Suprapubic skin (tissue), 4 donors: ENCODE measurements at regions not wholly inside any gene's neighbourhood (a gene's known extent, or its start where the extent isn't known, plus 50 kb on each side); places are given as distances from the start of the nearest gene placed in this dataset.
"Not testable (repeated sequence)": the region's sequence is repeated elsewhere in the genome, so short reads cannot be mapped to it uniquely, and the experiment has no call there.

Experiments used
- DNase-seq, 2 donors: peaks; one replicate each; pipeline ENCODE4 v3.0.0-alpha.2; 2019; ENCODE audit warnings: low spot score in 2 of 2
- H3K27ac ChIP-seq: fragments of 200-600 bp; sonication (generic); one replicate; pipeline ENCODE4 v1.5.1; 2019
- H3K27me3 ChIP-seq: fragments of 200-600 bp; sonication (generic); one replicate; pipeline ENCODE4 v1.5.1; 2019
- H3K36me3 ChIP-seq: fragments of 200-600 bp; sonication (generic); one replicate; pipeline ENCODE4 v1.5.1; 2019
- H3K4me1 ChIP-seq: fragments of 200-600 bp; sonication (generic); one replicate; pipeline ENCODE4 v1.5.1; 2019
- H3K4me3 ChIP-seq: fragments of 200-600 bp; sonication (generic); one replicate; pipeline ENCODE4 v1.5.1; 2019; ENCODE audit warnings: mild to moderate bottlenecking
- H3K9me3 ChIP-seq: fragments of 200-600 bp; sonication (generic); one replicate; pipeline ENCODE4 v1.5.1; 2019
- EP300 ChIP-seq: sonication (generic); formaldehyde crosslinking; IDR thresholded peaks from one replicate; pipeline ENCODE4 v1.6.1; 2017; ENCODE audit warnings: antibody characterized with exemption
- POLR2A ChIP-seq, 2 donors: fragments of 450-650 bp; IDR thresholded peaks; one replicate each; pipeline ENCODE4 v1.6.1; 2017; ENCODE audit warnings: antibody characterized with exemption in 2 of 2, mild to moderate bottlenecking in 2 of 2, moderate library complexity in 2 of 2
- POLR2AphosphoS5 ChIP-seq, 3 donors: sonication (generic); formaldehyde crosslinking; IDR thresholded peaks; one replicate each; pipeline ENCODE4 v1.6.1; 2017; ENCODE audit warnings: antibody characterized with exemption in 3 of 3
- WGBS: methylation state at CpG from one replicate; pipeline ENCODE4 v1.1.5; 2018; 5-methylcytosine and 5-hydroxymethylcytosine counted together
- TF ChIP-seq, protein P1 (sequence below), 2 donors: fragments of 200-600 bp in 1 of 2; fragments of 450-650 bp in 1 of 2; sonication (generic) in 1 of 2; IDR thresholded peaks; one replicate each; pipeline ENCODE4 v1.5.1; 2016 to 2019; ENCODE audit warnings: antibody characterized with exemption in 2 of 2, mild to moderate bottlenecking in 1 of 2, moderate library complexity in 1 of 2

DNA sequence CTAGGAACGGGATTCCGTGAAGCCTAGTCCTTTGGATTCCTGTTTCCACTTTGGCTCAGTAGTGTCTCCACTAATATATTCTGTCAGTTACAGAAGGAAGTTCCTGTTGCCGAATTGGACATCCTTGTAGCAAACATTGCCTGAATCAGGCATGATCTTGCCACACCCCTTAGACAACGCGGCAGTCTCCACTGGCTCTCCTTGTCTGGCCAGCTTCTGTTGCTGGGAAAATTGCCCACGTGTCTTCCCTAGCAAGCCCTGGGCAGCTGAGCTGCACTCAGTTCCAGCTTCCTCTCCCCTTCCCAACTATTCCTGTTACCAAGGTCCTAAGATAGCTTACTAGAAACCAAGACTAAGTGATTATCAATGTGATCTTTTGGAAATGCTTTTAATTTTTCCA is 316.6 kb upstream of the RIOK2 start:
- Histone ChIP-seq H3K4me1 (no peaks in the 10 kb centered on the region), H3K27me3 (no peaks in the 10 kb centered on the region)
- TF ChIP-seq POLR2A (IDR thresholded peaks at IDR 0.05) = no peak
- TF ChIP-seq EP300 = no peak
- no peak for TF ChIP-seq POLR2AphosphoS5 (IDR thresholded peaks at IDR 0.05)
- TF ChIP-seq, protein P1, sequence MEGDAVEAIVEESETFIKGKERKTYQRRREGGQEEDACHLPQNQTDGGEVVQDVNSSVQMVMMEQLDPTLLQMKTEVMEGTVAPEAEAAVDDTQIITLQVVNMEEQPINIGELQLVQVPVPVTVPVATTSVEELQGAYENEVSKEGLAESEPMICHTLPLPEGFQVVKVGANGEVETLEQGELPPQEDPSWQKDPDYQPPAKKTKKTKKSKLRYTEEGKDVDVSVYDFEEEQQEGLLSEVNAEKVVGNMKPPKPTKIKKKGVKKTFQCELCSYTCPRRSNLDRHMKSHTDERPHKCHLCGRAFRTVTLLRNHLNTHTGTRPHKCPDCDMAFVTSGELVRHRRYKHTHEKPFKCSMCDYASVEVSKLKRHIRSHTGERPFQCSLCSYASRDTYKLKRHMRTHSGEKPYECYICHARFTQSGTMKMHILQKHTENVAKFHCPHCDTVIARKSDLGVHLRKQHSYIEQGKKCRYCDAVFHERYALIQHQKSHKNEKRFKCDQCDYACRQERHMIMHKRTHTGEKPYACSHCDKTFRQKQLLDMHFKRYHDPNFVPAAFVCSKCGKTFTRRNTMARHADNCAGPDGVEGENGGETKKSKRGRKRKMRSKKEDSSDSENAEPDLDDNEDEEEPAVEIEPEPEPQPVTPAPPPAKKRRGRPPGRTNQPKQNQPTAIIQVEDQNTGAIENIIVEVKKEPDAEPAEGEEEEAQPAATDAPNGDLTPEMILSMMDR (IDR thresholded peaks at IDR 0.05) = no peak

DNA sequence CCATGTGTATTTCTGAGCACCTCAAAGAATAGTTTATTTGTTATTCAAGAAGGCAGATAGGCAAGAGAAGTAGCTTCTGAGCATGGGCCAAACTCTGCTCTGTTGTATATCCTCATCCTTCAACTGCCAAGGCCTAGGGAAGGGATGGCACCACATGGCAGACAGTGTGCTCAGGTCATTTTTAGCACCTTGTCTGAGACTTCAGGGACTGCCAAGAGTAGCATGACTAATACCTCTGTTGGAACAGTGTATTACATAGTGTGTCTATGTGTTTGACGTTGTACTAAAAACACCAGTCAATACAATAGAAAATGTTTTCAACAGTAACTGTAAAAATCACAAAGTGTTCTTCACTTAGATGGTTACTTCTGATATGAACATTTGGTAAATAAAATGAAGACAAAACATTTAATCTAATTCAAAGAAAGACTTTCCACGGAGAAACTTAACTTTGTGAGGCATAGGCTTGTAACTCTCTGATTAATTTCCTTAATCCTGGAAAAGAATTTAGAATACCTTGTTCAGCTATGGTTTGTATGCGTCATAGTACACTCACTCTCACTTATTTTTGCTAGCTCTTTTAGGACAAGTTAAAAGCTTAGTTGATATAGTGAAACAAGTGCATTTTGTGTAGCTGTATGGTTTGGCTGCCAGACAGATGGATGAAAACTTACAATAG is 318.4 kb upstream of the RIOK2 start:
- no peak for DNase-seq
- 67% methylated on average over 3 of the region's 3 CpGs for WGBS

More for the DNA sequence above, 316.6 kb upstream of the RIOK2 start:
- no peak overlapping the region for H3K27ac ChIP-seq
- no peak for DNase-seq
- no peak overlapping the region for H3K4me3 ChIP-seq
- WGBS = 50% methylated on average over 6 of the region's 6 CpGs
- no peaks in the 10 kb centered on the region for H3K9me3 ChIP-seq
- no peaks in the 10 kb centered on the region for H3K36me3 ChIP-seq

DNA sequence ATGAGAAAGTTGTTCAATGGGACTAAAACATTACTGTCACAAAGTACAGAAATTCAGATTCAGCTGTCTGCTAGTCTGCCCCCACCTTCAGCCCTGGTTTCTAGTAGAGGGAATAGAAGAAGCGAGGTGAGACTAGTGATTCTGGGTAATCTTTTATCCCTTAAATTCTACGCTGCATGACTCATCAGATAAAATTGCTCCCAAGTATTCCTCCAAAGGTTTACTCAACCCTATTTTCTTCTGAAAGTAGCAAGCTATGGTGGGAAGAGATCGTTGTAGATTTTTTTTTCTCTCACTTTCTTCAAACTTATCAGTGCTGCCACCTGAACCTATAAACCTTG is 318.9 kb upstream of the RIOK2 start:
- TF ChIP-seq, protein P1 (IDR thresholded peaks at IDR 0.05) = no peak
- TF ChIP-seq POLR2AphosphoS5 (IDR thresholded peaks at IDR 0.05) = no peak
- TF ChIP-seq POLR2A (IDR thresholded peaks at IDR 0.05) = no peak
- no peak for TF ChIP-seq EP300
- Histone ChIP-seq H3K4me1 (no peaks in the 10 kb centered on the region), H3K36me3 (no peaks in the 10 kb centered on the region), H3K27ac (no peak overlapping the region), H3K9me3 (no peaks in the 10 kb centered on the region), H3K4me3 (no peak overlapping the region), H3K27me3 (no peaks in the 10 kb centered on the region)
- no peak for DNase-seq
- 73% methylated on average over 3 of the region's 3 CpGs for WGBS

More for the DNA sequence above, 318.4 kb upstream of the RIOK2 start:
- H3K36me3 ChIP-seq = no peaks in the 10 kb centered on the region
- H3K4me1 ChIP-seq = no peaks in the 10 kb centered on the region
- no peaks in the 10 kb centered on the region for H3K9me3 ChIP-seq
- no peaks in the 10 kb centered on the region for H3K27me3 ChIP-seq
- H3K4me3 ChIP-seq = no peak overlapping the region
- peak; percentile 48 for TF ChIP-seq EP300
- TF ChIP-seq, protein P1 (IDR thresholded peaks at IDR 0.05) = no peak
- H3K27ac ChIP-seq = no peak overlapping the region

DNA sequence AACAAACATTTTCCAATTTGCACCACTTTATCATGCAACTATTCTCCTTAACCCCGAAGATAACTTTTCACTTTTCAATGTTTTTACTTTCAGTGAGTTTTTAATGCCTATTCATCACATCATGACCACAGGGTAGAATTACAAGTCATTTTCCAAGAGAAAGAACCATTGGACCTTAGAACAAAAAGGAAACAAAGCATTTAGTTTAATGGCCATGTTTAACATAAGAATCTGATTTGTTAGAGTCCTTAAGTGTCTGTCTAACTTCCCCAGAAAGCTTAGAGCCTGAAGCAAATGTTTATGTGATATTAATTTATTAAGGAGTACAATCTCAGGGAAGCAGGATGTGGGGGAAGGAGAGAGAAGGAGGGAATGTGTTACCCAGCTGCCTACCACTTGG is 325.8 kb upstream of the RIOK2 start:
- Histone ChIP-seq H3K27me3 (no peaks in the 10 kb centered on the region), H3K4me3 (no peak overlapping the region), H3K4me1 (no peaks in the 10 kb centered on the region), H3K36me3 (no peaks in the 10 kb centered on the region), H3K9me3 (no peaks in the 10 kb centered on the region), H3K27ac (no peak overlapping the region)
- WGBS = 80% methylated on average over 1 of the region's 1 CpG
- no peak for DNase-seq
- TF ChIP-seq EP300 = no peak
- TF ChIP-seq POLR2AphosphoS5 (IDR thresholded peaks at IDR 0.05) = no peak
- no peak for TF ChIP-seq POLR2A (IDR thresholded peaks at IDR 0.05)
- TF ChIP-seq, protein P1 (IDR thresholded peaks at IDR 0.05) = no peak

DNA sequence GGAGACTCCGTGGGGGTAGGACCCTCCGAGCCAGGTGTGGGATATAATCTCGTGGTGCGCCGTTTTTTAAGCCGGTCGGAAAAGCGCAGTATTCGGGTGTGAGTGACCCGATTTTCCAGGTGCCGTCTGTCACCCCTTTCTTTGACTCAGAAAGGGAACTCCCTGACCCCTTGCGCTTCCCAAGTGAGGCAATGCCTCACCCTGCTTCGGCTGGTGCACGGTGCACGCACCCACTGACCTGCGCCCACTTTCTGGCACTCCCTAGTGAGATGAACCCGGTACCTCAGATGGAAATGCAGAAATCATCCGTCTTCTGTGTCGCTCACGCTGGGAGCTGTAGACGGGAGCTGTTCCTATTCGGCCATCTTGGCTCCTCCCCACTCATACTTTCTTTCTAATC is 336.5 kb upstream of the RIOK2 start:
- H3K9me3 ChIP-seq, DNase-seq, H3K4me1 ChIP-seq, H3K4me3 ChIP-seq, H3K27me3 ChIP-seq, H3K27ac ChIP-seq, H3K36me3 ChIP-seq: not testable (repeated sequence)
- WGBS = 82% methylated on average over 22 of the region's 22 CpGs

DNA sequence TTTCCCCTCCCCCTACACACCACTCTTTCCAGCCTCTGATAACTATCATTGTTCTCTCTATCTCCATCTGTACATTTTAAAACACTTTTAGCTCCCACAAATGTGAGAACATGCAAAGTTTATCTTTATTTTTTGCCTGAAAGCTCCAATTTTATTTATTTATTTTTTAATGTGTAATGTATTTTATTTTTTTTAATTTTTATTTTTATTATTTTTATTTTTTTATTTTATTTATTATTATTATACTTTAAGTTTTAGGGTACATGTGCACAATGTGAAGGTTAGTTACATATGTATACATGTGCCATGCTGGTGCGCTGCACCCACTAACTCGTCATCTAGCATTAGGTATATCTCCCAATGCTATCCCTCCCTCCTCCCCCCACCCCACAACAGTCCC is 340.3 kb upstream of the RIOK2 start:
- H3K4me1 ChIP-seq, DNase-seq, H3K36me3 ChIP-seq, H3K27me3 ChIP-seq, H3K4me3 ChIP-seq, H3K9me3 ChIP-seq, H3K27ac ChIP-seq: not testable (repeated sequence)
- 86% methylated on average over 2 of the region's 2 CpGs for WGBS
